WTC11 (cell line): ENCODE measurements at regions not wholly inside any gene's neighbourhood (a gene's known extent, or its start where the extent isn't known, plus 50 kb on each side); places are given as distances from the start of the nearest gene placed in this dataset.

Experiments used
- ATAC-seq: fragments of 200-7000 bp; cut with Tn5 transposase; 2 replicates; pipeline ENCODE4 v1.10.0; 2021; ENCODE audit warnings: mild to moderate bottlenecking, moderate library complexity
- CTCF ChIA-PET: fragments of 300-600 bp; sonication (Branson Sonifier 250); formaldehyde crosslinking; loops from one replicate; lab custom pipeline; 2021; ENCODE audit warnings: antibody characterized with exemption; lab: Charles Lee
- POLR2A ChIA-PET: fragments of 350-600 bp; sonication (Branson Sonifier 250); formaldehyde crosslinking; loops from one replicate; lab custom pipeline; 2021; ENCODE audit warnings: antibody characterized with exemption; lab: Charles Lee
- DNase-seq: peaks from one replicate; pipeline ENCODE4 v3.0.0; 2021; ENCODE audit warnings: low spot score
- H3K27ac Mint-ChIP-seq: 2 replicates; pipeline ENCODE4 v1.8.0; 2021; ENCODE audit warnings: mixed read lengths
- H3K27me3 Mint-ChIP-seq: 2 replicates; pipeline ENCODE4 v1.8.0; 2021; ENCODE audit warnings: low read depth, mild to moderate bottlenecking, moderate library complexity, mixed read lengths
- H3K36me3 Mint-ChIP-seq: 2 replicates; pipeline ENCODE4 v1.8.0; 2021; ENCODE audit warnings: mixed read lengths
- H3K4me1 Mint-ChIP-seq: 2 replicates; pipeline ENCODE4 v1.8.0; 2022; ENCODE audit warnings: mixed read lengths
- H3K4me3 Mint-ChIP-seq: 2 replicates; pipeline ENCODE4 v1.8.0; 2021; ENCODE audit warnings: mild to moderate bottlenecking, moderate library complexity, mixed read lengths
- H3K9me3 Mint-ChIP-seq: 2 replicates; pipeline ENCODE4 v1.8.0; 2021; ENCODE audit warnings: mixed read lengths
- CREB1 ChIP-seq: sonication (generic); formaldehyde crosslinking; IDR thresholded peaks from 2 replicates; pipeline ENCODE4 v1.8.0; 2023; ENCODE audit warnings: mild to moderate bottlenecking, missing genetic modification reagents
- ELF4 ChIP-seq: sonication (generic); formaldehyde crosslinking; IDR thresholded peaks from 2 replicates; pipeline ENCODE4 v1.8.1; 2022; ENCODE audit warnings: low read depth, mild to moderate bottlenecking, moderate library complexity, missing genetic modification reagents
- ESRRA ChIP-seq: sonication (generic); formaldehyde crosslinking; IDR thresholded peaks from 2 replicates; pipeline ENCODE4 v1.8.1; 2022; ENCODE audit warnings: mild to moderate bottlenecking, missing genetic modification reagents, borderline replicate concordance
- GTF2I ChIP-seq: fragments of 250-450 bp; sonication (Bioruptor Pico); conservative IDR thresholded peaks from 2 replicates; pipeline ENCODE4 v1.4.0; 2021; ENCODE audit warnings: mild to moderate bottlenecking
- IRF2 ChIP-seq: sonication (generic); formaldehyde crosslinking; IDR thresholded peaks from 2 replicates; pipeline ENCODE4 v1.8.0; 2022; ENCODE audit warnings: low read depth, missing genetic modification reagents, borderline replicate concordance
- JUN ChIP-seq: sonication (generic); formaldehyde crosslinking; IDR thresholded peaks from 2 replicates; pipeline ENCODE4 v1.8.0; 2023; ENCODE audit warnings: mild to moderate bottlenecking, missing genetic modification reagents
- MXD4 ChIP-seq: fragments of 250-450 bp; sonication (Bioruptor Pico); IDR thresholded peaks from 2 replicates; pipeline ENCODE4 v1.8.0; 2021; ENCODE audit warnings: mild to moderate bottlenecking, moderate library complexity, borderline replicate concordance
- NFYB ChIP-seq: sonication (generic); formaldehyde crosslinking; conservative IDR thresholded peaks from 2 replicates; pipeline ENCODE4 v1.8.0; 2022; ENCODE audit warnings: low read depth, missing genetic modification reagents
- NR3C1 ChIP-seq: sonication (generic); formaldehyde crosslinking; conservative IDR thresholded peaks from 2 replicates; pipeline ENCODE4 v1.8.1; 2023; ENCODE audit warnings: low read depth, mild to moderate bottlenecking, missing genetic modification reagents
- RORB ChIP-seq: fragments of 250-450 bp; sonication (Bioruptor Pico); IDR thresholded peaks from 2 replicates; pipeline ENCODE4 v1.9.0; 2021; ENCODE audit warnings: mild to moderate bottlenecking
- SOX15 ChIP-seq: fragments of 250-450 bp; sonication (Bioruptor Pico); IDR thresholded peaks from 2 replicates; pipeline ENCODE4 v1.9.0; 2021; ENCODE audit warnings: mild to moderate bottlenecking
- TEAD1 ChIP-seq: sonication (generic); formaldehyde crosslinking; IDR thresholded peaks from 2 replicates; pipeline ENCODE4 v1.8.0; 2022; ENCODE audit warnings: mild to moderate bottlenecking, missing genetic modification reagents
- ZBTB21 ChIP-seq: sonication (generic); formaldehyde crosslinking; IDR thresholded peaks from 2 replicates; pipeline ENCODE4 v1.8.1; 2023; ENCODE audit warnings: mild to moderate bottlenecking, missing genetic modification reagents, borderline replicate concordance
- ZNF423 ChIP-seq: fragments of 250-450 bp; sonication (Bioruptor Pico); IDR thresholded peaks from 2 replicates; pipeline ENCODE4 v2.1.2; 2022; ENCODE audit warnings: mild to moderate bottlenecking, moderate library complexity
- ZNF671 ChIP-seq: fragments of 250-450 bp; sonication (Bioruptor Pico); IDR thresholded peaks from 2 replicates; pipeline ENCODE4 v1.8.0; 2021; ENCODE audit warnings: mild to moderate bottlenecking
- TF ChIP-seq, protein P1 (sequence below): sonication (generic); formaldehyde crosslinking; IDR thresholded peaks from 2 replicates; pipeline ENCODE4 v1.8.1; 2023; ENCODE audit warnings: mild to moderate bottlenecking, missing genetic modification reagents, moderate library complexity
- TF ChIP-seq, protein P2 (sequence below): fragments of 250-450 bp; sonication (Bioruptor Pico); conservative IDR thresholded peaks from 2 replicates; pipeline ENCODE4 v1.9.0; 2021; ENCODE audit warnings: mild to moderate bottlenecking
- TF ChIP-seq, protein P3 (sequence below): sonication (generic); formaldehyde crosslinking; IDR thresholded peaks from 2 replicates; pipeline ENCODE4 v1.8.0; 2023; ENCODE audit warnings: missing genetic modification reagents
- TF ChIP-seq, protein P4 (sequence below): fragments of 200-600 bp; IDR thresholded peaks from 2 replicates; pipeline ENCODE4 v1.8.0; 2022; ENCODE audit warnings: antibody characterized with exemption
- TF ChIP-seq, protein P5 (sequence below): sonication (generic); formaldehyde crosslinking; IDR thresholded peaks from 2 replicates; pipeline ENCODE4 v1.8.1; 2022; ENCODE audit warnings: low read depth, mild to moderate bottlenecking, moderate library complexity, missing genetic modification reagents, borderline replicate concordance
- TF ChIP-seq, protein P6 (sequence below): sonication (generic); formaldehyde crosslinking; IDR thresholded peaks from 2 replicates; pipeline ENCODE4 v1.8.1; 2023; ENCODE audit warnings: mild to moderate bottlenecking, missing genetic modification reagents
- TF ChIP-seq, protein P7 (sequence below): sonication (generic); formaldehyde crosslinking; IDR thresholded peaks from 2 replicates; pipeline ENCODE4 v1.8.0; 2023; ENCODE audit warnings: missing genetic modification reagents, mild to moderate bottlenecking, borderline replicate concordance
- TF ChIP-seq, protein P8 (sequence below): fragments of 250-450 bp; sonication (Bioruptor Pico); IDR thresholded peaks from 2 replicates; pipeline ENCODE4 v1.9.0; 2021; ENCODE audit warnings: mild to moderate bottlenecking

DNA sequence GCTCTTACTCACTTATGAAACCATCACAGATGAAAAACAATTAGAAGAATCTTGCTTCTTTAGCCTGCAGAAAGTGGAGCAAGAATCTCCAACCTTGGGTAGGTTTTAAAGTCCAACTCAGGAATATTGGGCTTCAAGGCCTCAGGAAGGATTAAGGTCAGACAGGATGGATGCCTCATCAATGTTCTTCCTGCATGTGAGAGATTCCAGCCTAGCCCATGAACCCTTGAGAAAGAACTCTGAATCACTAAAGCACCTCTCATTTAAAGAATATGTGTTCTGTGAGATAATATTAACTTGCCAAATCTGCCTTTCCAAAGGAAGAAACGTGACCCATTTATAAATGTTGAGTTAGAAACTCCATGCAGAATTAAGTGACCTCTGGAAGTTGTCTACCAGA, 345.2 kb upstream of the CAMK1G start:
- CTCF ChIA-PET: no interaction called here
- H3K4me1 Mint-ChIP-seq: no peaks in the 10 kb centered on the region

DNA sequence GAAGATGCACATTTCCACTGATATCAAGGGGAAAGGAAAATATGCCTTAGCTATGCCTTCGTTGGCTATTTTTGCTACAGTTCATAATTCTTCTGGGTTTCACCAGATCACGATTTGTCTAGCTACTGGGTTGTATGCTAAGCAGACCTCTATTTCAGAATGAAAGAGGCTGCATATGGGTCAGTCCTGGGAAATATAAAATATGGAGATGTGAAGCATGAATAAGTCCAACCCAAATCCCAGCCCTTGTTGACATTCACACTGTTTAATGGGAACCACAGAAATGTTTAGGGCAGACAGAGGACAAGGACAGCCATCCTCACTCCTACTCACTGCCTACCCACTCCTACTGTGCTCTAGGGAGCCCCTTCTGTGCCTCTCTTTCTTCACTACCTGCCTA, 343.2 kb upstream of the CAMK1G start:
- DNase-seq: no peak
- ChIA-PET CTCF (interaction anchor here (2.1 kb wide), 1 partner anchor 8 kb away, joined by 8 read pairs; no protein-coding TSS in a partner anchor), POLR2A (no interaction called here)
- H3K36me3 Mint-ChIP-seq: no peaks in the 10 kb centered on the region; the same call in 1 of the 2 replicates
- peaks cover under 1% of the 10 kb centered on the region for H3K4me1 Mint-ChIP-seq
- H3K4me3 Mint-ChIP-seq: no peak overlapping the region
- no peak overlapping the region for H3K27ac Mint-ChIP-seq
- H3K27me3 Mint-ChIP-seq: no peaks in the 10 kb centered on the region
- no peak for ATAC-seq
- peaks cover 10% of the 10 kb centered on the region; the same call in 1 of the 2 replicates for H3K9me3 Mint-ChIP-seq
- TF ChIP-seq NR3C1 (CRISPR knock-in tag) (no peak), NFYB (CRISPR knock-in tag) (no peak), ZBTB21 (CRISPR knock-in tag) (no peak), GTF2I (CRISPR knock-in tag) (no peak), ZNF423 (CRISPR knock-in tag) (no peak)
- TF ChIP-seq, protein P1, sequence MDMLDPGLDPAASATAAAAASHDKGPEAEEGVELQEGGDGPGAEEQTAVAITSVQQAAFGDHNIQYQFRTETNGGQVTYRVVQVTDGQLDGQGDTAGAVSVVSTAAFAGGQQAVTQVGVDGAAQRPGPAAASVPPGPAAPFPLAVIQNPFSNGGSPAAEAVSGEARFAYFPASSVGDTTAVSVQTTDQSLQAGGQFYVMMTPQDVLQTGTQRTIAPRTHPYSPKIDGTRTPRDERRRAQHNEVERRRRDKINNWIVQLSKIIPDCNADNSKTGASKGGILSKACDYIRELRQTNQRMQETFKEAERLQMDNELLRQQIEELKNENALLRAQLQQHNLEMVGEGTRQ (CRISPR knock-in tag): no peak
- TF ChIP-seq, protein P2, sequence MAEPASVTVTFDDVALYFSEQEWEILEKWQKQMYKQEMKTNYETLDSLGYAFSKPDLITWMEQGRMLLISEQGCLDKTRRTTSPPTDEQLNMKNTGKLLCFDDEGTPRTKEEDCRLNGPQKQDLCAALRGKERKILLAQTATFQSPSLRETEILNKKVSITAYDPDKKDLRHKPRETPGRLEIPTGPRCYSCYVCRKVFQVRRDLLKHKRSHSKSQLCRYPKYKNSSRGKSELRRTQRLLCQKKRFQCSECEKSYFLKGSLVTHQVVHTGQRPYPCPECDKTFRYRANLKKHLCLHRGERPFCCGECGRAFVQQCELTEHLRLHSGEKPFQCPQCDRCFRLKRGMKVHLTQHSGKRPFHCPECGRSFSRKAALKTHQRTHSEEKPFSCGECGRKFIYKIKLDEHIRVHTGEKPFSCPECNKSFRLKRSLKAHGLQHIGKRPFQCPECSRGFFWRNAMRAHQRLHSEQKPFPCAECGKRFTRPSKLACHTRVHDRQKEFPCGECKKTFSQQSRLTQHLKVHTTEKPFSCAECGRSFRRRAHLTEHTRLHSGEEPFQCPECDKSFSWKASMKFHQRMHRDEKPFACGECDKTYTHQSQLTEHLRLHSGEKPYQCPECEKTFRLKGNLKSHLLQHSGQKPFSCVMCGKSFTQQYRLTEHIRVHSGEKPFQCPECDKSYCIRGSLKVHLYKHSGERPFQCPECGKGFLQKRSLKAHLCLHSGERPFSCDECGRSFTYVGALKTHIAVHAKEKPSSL: no peak
- TF ChIP-seq, protein P3, sequence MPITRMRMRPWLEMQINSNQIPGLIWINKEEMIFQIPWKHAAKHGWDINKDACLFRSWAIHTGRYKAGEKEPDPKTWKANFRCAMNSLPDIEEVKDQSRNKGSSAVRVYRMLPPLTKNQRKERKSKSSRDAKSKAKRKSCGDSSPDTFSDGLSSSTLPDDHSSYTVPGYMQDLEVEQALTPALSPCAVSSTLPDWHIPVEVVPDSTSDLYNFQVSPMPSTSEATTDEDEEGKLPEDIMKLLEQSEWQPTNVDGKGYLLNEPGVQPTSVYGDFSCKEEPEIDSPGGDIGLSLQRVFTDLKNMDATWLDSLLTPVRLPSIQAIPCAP (CRISPR knock-in tag): no peak

More for the DNA sequence above, 345.2 kb upstream of the CAMK1G start:
- POLR2A ChIA-PET: no interaction called here
- Mint-ChIP-seq H3K9me3 (peaks cover 10% of the 10 kb centered on the region; the same call in 1 of the 2 replicates), H3K27ac (no peak overlapping the region), H3K36me3 (no peaks in the 10 kb centered on the region; the same call in 1 of the 2 replicates), H3K4me3 (no peak overlapping the region), H3K27me3 (no peaks in the 10 kb centered on the region)
- DNase-seq: no peak
- no peak for ATAC-seq
- no peak for TF ChIP-seq CREB1
- no peak for TF ChIP-seq IRF2 (CRISPR knock-in tag)
- TF ChIP-seq, protein P4, sequence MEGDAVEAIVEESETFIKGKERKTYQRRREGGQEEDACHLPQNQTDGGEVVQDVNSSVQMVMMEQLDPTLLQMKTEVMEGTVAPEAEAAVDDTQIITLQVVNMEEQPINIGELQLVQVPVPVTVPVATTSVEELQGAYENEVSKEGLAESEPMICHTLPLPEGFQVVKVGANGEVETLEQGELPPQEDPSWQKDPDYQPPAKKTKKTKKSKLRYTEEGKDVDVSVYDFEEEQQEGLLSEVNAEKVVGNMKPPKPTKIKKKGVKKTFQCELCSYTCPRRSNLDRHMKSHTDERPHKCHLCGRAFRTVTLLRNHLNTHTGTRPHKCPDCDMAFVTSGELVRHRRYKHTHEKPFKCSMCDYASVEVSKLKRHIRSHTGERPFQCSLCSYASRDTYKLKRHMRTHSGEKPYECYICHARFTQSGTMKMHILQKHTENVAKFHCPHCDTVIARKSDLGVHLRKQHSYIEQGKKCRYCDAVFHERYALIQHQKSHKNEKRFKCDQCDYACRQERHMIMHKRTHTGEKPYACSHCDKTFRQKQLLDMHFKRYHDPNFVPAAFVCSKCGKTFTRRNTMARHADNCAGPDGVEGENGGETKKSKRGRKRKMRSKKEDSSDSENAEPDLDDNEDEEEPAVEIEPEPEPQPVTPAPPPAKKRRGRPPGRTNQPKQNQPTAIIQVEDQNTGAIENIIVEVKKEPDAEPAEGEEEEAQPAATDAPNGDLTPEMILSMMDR: no peak
- TF ChIP-seq ZNF671 (CRISPR knock-in tag): no peak
- TF ChIP-seq RORB (CRISPR knock-in tag): no peak
- TF ChIP-seq, protein P5, sequence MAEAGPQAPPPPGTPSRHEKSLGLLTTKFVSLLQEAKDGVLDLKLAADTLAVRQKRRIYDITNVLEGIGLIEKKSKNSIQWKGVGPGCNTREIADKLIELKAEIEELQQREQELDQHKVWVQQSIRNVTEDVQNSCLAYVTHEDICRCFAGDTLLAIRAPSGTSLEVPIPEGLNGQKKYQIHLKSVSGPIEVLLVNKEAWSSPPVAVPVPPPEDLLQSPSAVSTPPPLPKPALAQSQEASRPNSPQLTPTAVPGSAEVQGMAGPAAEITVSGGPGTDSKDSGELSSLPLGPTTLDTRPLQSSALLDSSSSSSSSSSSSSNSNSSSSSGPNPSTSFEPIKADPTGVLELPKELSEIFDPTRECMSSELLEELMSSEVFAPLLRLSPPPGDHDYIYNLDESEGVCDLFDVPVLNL (CRISPR knock-in tag): no peak
- TF ChIP-seq, protein P6, sequence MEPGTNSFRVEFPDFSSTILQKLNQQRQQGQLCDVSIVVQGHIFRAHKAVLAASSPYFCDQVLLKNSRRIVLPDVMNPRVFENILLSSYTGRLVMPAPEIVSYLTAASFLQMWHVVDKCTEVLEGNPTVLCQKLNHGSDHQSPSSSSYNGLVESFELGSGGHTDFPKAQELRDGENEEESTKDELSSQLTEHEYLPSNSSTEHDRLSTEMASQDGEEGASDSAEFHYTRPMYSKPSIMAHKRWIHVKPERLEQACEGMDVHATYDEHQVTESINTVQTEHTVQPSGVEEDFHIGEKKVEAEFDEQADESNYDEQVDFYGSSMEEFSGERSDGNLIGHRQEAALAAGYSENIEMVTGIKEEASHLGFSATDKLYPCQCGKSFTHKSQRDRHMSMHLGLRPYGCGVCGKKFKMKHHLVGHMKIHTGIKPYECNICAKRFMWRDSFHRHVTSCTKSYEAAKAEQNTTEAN: no peak
- TF ChIP-seq, protein P7, sequence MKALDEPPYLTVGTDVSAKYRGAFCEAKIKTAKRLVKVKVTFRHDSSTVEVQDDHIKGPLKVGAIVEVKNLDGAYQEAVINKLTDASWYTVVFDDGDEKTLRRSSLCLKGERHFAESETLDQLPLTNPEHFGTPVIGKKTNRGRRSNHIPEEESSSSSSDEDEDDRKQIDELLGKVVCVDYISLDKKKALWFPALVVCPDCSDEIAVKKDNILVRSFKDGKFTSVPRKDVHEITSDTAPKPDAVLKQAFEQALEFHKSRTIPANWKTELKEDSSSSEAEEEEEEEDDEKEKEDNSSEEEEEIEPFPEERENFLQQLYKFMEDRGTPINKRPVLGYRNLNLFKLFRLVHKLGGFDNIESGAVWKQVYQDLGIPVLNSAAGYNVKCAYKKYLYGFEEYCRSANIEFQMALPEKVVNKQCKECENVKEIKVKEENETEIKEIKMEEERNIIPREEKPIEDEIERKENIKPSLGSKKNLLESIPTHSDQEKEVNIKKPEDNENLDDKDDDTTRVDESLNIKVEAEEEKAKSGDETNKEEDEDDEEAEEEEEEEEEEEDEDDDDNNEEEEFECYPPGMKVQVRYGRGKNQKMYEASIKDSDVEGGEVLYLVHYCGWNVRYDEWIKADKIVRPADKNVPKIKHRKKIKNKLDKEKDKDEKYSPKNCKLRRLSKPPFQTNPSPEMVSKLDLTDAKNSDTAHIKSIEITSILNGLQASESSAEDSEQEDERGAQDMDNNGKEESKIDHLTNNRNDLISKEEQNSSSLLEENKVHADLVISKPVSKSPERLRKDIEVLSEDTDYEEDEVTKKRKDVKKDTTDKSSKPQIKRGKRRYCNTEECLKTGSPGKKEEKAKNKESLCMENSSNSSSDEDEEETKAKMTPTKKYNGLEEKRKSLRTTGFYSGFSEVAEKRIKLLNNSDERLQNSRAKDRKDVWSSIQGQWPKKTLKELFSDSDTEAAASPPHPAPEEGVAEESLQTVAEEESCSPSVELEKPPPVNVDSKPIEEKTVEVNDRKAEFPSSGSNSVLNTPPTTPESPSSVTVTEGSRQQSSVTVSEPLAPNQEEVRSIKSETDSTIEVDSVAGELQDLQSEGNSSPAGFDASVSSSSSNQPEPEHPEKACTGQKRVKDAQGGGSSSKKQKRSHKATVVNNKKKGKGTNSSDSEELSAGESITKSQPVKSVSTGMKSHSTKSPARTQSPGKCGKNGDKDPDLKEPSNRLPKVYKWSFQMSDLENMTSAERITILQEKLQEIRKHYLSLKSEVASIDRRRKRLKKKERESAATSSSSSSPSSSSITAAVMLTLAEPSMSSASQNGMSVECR (CRISPR knock-in tag): no peak
- no peak for TF ChIP-seq JUN (CRISPR knock-in tag)
- no peak for TF ChIP-seq MXD4 (CRISPR knock-in tag)
- TF ChIP-seq SOX15 (CRISPR knock-in tag): no peak
- TF ChIP-seq, protein P8, sequence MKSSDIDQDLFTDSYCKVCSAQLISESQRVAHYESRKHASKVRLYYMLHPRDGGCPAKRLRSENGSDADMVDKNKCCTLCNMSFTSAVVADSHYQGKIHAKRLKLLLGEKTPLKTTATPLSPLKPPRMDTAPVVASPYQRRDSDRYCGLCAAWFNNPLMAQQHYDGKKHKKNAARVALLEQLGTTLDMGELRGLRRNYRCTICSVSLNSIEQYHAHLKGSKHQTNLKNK (CRISPR knock-in tag): no peak
- no peak for TF ChIP-seq TEAD1 (CRISPR knock-in tag)
- no peak for TF ChIP-seq ZBTB21 (CRISPR knock-in tag)
- no peak for TF ChIP-seq ESRRA
- no peak for TF ChIP-seq ZNF423 (CRISPR knock-in tag)
- no peak for TF ChIP-seq ELF4
